HG02885 (cell line): ENCODE measurements at regions not wholly inside any gene's neighbourhood (a gene's known extent, or its start where the extent isn't known, plus 50 kb on each side); places are given as distances from the start of the nearest gene placed in this dataset.

Source experiments
- ATAC-seq: cut with Tn5 transposase; IDR thresholded peaks from one replicate; pipeline ENCODE4 v1.9.1; 2021; ENCODE audit warnings: mild to moderate bottlenecking; ENCODE audit not compliant: unreplicated experiment, poor library complexity

GRCh38 chrX:13266641-13267345 lies 53.1 kb downstream of the ATXN3L start:
- ATAC-seq, result no peak

- ATAC-seq, result no peak
These were observed 54.2 kb downstream of the ATXN3L start for GRCh38 chrX:13265549-13266132.

GRCh38 chrX:13265111-13265510 lies 54.7 kb downstream of the ATXN3L start:
- no peak for ATAC-seq

GRCh38 chrX:13263560-13264251 lies 56.1 kb downstream of the ATXN3L start:
- peak; percentile 79 for ATAC-seq

- no peak for ATAC-seq
These were observed 58.5 kb downstream of the ATXN3L start for GRCh38 chrX:13261348-13261747.

GRCh38 chrX:13260598-13260997 lies 59.3 kb downstream of the ATXN3L start:
- ATAC-seq, result no peak

- no peak for ATAC-seq
These were observed 61.1 kb downstream of the ATXN3L start for GRCh38 chrX:13258725-13259124.

GRCh38 chrX:13258052-13258444 lies 61.8 kb downstream of the ATXN3L start:
- ATAC-seq, result peak; percentile 15

- peak; percentile 58 for ATAC-seq
These were observed 62.4 kb downstream of the ATXN3L start for GRCh38 chrX:13257223-13258051.

- ATAC-seq, result no peak
These were observed 63.2 kb downstream of the ATXN3L start for GRCh38 chrX:13256603-13257002.

GRCh38 chrX:13254870-13255269 lies 65.0 kb downstream of the ATXN3L start:
- no peak for ATAC-seq

GRCh38 chrX:13254076-13254785 lies 65.6 kb downstream of the ATXN3L start:
- ATAC-seq, result peak; percentile 55

GRCh38 chrX:13253223-13253622 lies 66.6 kb downstream of the ATXN3L start:
- ATAC-seq, result no peak

- ATAC-seq, result no peak
These were observed 67.1 kb downstream of the ATXN3L start for GRCh38 chrX:13252726-13253125.

GRCh38 chrX:13250826-13251580 lies 68.8 kb downstream of the ATXN3L start:
- no peak for ATAC-seq

- no peak for ATAC-seq
These were observed 70.9 kb downstream of the ATXN3L start for GRCh38 chrX:13248867-13249486.

- ATAC-seq, result no peak
These were observed 80.6 kb downstream of the ATXN3L start for GRCh38 chrX:13239272-13239671.

- ATAC-seq, result no peak
These were observed 83.9 kb downstream of the ATXN3L start for GRCh38 chrX:13235930-13236329.

- ATAC-seq, result no peak
These were observed 87.4 kb downstream of the ATXN3L start for GRCh38 chrX:13232484-13232883.
